ENCODE measurements at regions not wholly inside any gene's neighbourhood (a gene's known extent, or its start where the extent isn't known, plus 50 kb on each side); places are given as distances from the start of the nearest gene placed in this dataset.

- peaks cover 41% of the 10 kb centered on the region for H3K4me1 Mint-ChIP-seq
- ChIA-PET CTCF (interaction anchor here (0.9 to 2.4 kb wide), 3 partner anchors 14 to 56 kb away, joined by 3 to 9 read pairs (median 5); no protein-coding TSS in a partner anchor), POLR2A (no interaction called here)
- H3K4me3 Mint-ChIP-seq: no peak overlapping the region
- peaks cover 11% of the 10 kb centered on the region for H3K9me3 Mint-ChIP-seq
- DNase-seq (ENCODE audit: low spot score): no peak
- TF ChIP-seq NR2C2 (CRISPR knock-in tag; IDR thresholded peaks at IDR 0.05) (no peak), ZNF425 (CRISPR knock-in tag; conservative IDR thresholded peaks at IDR 0.05) (no peak), ZNF121 (CRISPR knock-in tag; IDR thresholded peaks at IDR 0.05) (no peak), NFATC4 (CRISPR knock-in tag; IDR thresholded peaks at IDR 0.05) (no peak), ZNF671 (CRISPR knock-in tag; IDR thresholded peaks at IDR 0.05) (no peak)
- ATAC-seq: no peak; the same call in 1 of the 2 replicates
- H3K27ac Mint-ChIP-seq: no peak overlapping the region
- 0 out of 2 replicates have a peak, but pooled peaks cover 2% of the 10 kb centered on the region for H3K36me3 Mint-ChIP-seq
- no peaks in the 10 kb centered on the region; the same call in 1 of the 2 replicates for H3K27me3 Mint-ChIP-seq (ENCODE audit: low read depth)
Measured at GRCh38 chr5:36444582-36445418, 143.1 kb upstream of the RANBP3L start.

- Mint-ChIP-seq H3K9me3 (peaks cover 8% of the 10 kb centered on the region), H3K27me3 (ENCODE audit: low read depth) (no peaks in the 10 kb centered on the region), H3K4me3 (no peak overlapping the region), H3K4me1 (peaks cover 32% of the 10 kb centered on the region), H3K36me3 (0 out of 2 replicates have a peak, but pooled peaks cover 2% of the 10 kb centered on the region), H3K27ac (no peak overlapping the region)
- ATAC-seq (no peak), DNase-seq (ENCODE audit: low spot score) (no peak)
- ChIA-PET POLR2A (no interaction called here), CTCF (interaction anchor here (1.7 kb wide), 1 partner anchor 11 kb away, joined by 6 read pairs; no protein-coding TSS in a partner anchor)
- TF ChIP-seq ZNF671 (CRISPR knock-in tag; IDR thresholded peaks at IDR 0.05) (no peak), ZMAT4 (CRISPR knock-in tag; IDR thresholded peaks at IDR 0.05) (no peak), NFE2L1 (CRISPR knock-in tag; IDR thresholded peaks at IDR 0.05) (no peak), KAT7 (CRISPR knock-in tag; IDR thresholded peaks at IDR 0.05; ENCODE audit: borderline replicate concordance) (no peak), MYBL2 (CRISPR knock-in tag; IDR thresholded peaks at IDR 0.05) (no peak), CBFB (CRISPR knock-in tag; IDR thresholded peaks at IDR 0.05; ENCODE audit: low read depth) (no peak), ZNF263 (CRISPR knock-in tag; IDR thresholded peaks at IDR 0.05; ENCODE audit: low read depth) (no peak), IRF2 (CRISPR knock-in tag; IDR thresholded peaks at IDR 0.05; ENCODE audit: borderline replicate concordance, low read depth) (no peak), OVOL2 (CRISPR knock-in tag; IDR thresholded peaks at IDR 0.05; ENCODE audit: borderline replicate concordance) (no peak), RORB (CRISPR knock-in tag; IDR thresholded peaks at IDR 0.05) (no peak), ZNF532 (CRISPR knock-in tag; IDR thresholded peaks at IDR 0.05; ENCODE audit: borderline replicate concordance) (no peak), PREB (CRISPR knock-in tag; IDR thresholded peaks at IDR 0.05; ENCODE audit: borderline replicate concordance) (no peak), TEAD1 (CRISPR knock-in tag; IDR thresholded peaks at IDR 0.05) (no peak), PRDM15 (CRISPR knock-in tag; IDR thresholded peaks at IDR 0.05) (no peak), ZNF121 (CRISPR knock-in tag; IDR thresholded peaks at IDR 0.05) (no peak), SMAD4 (CRISPR knock-in tag; IDR thresholded peaks at IDR 0.05) (no peak)
Measured at GRCh38 chr5:36447776-36448175, 146.1 kb upstream of the RANBP3L start.
